HepG2 (cell line): ENCODE measurements at regions not wholly inside any gene's neighbourhood (a gene's known extent, or its start where the extent isn't known, plus 50 kb on each side); places are given as distances from the start of the nearest gene placed in this dataset.

ENCODE experiments used
- ELF1 ChIP-seq: sonication (generic); formaldehyde crosslinking; IDR thresholded peaks from 2 replicates; pipeline ENCODE4 v1.4.0; 2020; ENCODE audit warnings: missing genetic modification reagents
- GZF1 ChIP-seq: sonication (generic); formaldehyde crosslinking; IDR thresholded peaks from 2 replicates; pipeline ENCODE4 v1.5.1; 2020; ENCODE audit warnings: mild to moderate bottlenecking, missing genetic modification reagents
- HINFP ChIP-seq: sonication (generic); formaldehyde crosslinking; IDR thresholded peaks from 2 replicates; pipeline ENCODE4 v1.4.0; 2020; ENCODE audit warnings: low read depth, mild to moderate bottlenecking, missing genetic modification reagents
- MBNL3 ChIP-seq: fragments of 250-450 bp; sonication (Bioruptor Pico); conservative IDR thresholded peaks from 2 replicates; pipeline ENCODE4 v1.8.0; 2022; ENCODE audit warnings: mild to moderate bottlenecking, inconsistent platforms
- MIXL1 ChIP-seq: IDR thresholded peaks from 2 replicates; pipeline ENCODE4 v1.6.1; 2016
- MTF1 ChIP-seq: sonication (generic); formaldehyde crosslinking; IDR thresholded peaks from 2 replicates; pipeline ENCODE4 v1.5.0; 2020; ENCODE audit warnings: missing genetic modification reagents
- NRL ChIP-seq: sonication (generic); formaldehyde crosslinking; IDR thresholded peaks from 2 replicates; pipeline ENCODE4 v1.5.0; 2020; ENCODE audit warnings: missing genetic modification reagents, mild to moderate bottlenecking, moderate library complexity, borderline replicate concordance
- RARG ChIP-seq: sonication (generic); formaldehyde crosslinking; IDR thresholded peaks from 2 replicates; pipeline ENCODE4 v1.4.0; 2020; ENCODE audit warnings: low read depth, mild to moderate bottlenecking, missing genetic modification reagents
- RCOR2 ChIP-seq: IDR thresholded peaks from 2 replicates; pipeline ENCODE4 v1.6.1; 2016; ENCODE audit warnings: missing biosample characterization, missing genetic modification reagents
- RFXANK ChIP-seq: IDR thresholded peaks from 2 replicates; pipeline ENCODE4 v1.6.1; 2016
- SALL1 ChIP-seq: sonication (generic); formaldehyde crosslinking; IDR thresholded peaks from 2 replicates; pipeline ENCODE4 v1.8.0; 2022; ENCODE audit warnings: mild to moderate bottlenecking, missing genetic modification reagents
- SMARCE1 ChIP-seq: fragments of 450-650 bp; IDR thresholded peaks from 2 replicates; pipeline ENCODE4 v1.6.1; 2017; ENCODE audit warnings: borderline replicate concordance
- SNAPC4 ChIP-seq: sonication (generic); formaldehyde crosslinking; IDR thresholded peaks from 2 replicates; pipeline ENCODE4 v1.4.0; 2020; ENCODE audit warnings: mild to moderate bottlenecking, missing genetic modification reagents
- SUZ12 ChIP-seq: fragments of 150-350 bp; IDR thresholded peaks from 2 replicates; pipeline ENCODE4 v1.6.1; 2014; ENCODE audit warnings: low read depth, low read length
- XRCC5 ChIP-seq: fragments of 200-400 bp; formaldehyde crosslinking; optimal IDR thresholded peaks from 2 replicates; pipeline ENCODE3; 2017; ENCODE audit warnings: mild to moderate bottlenecking, low read length
- ZFP1 ChIP-seq: IDR thresholded peaks from 2 replicates; pipeline ENCODE4 v1.6.1; 2016
- ZMAT5 ChIP-seq: sonication (generic); formaldehyde crosslinking; IDR thresholded peaks from 2 replicates; pipeline ENCODE4 v1.5.0; 2020; ENCODE audit warnings: mild to moderate bottlenecking, low read depth, missing genetic modification reagents, borderline replicate concordance
- ZMYM2 ChIP-seq: sonication (generic); formaldehyde crosslinking; IDR thresholded peaks from 2 replicates; pipeline ENCODE4 v1.8.0; 2022; ENCODE audit warnings: mild to moderate bottlenecking, missing genetic modification reagents
- ZNF10 ChIP-seq: sonication (generic); formaldehyde crosslinking; IDR thresholded peaks from 2 replicates; pipeline ENCODE4 v1.4.0; 2020; ENCODE audit warnings: mild to moderate bottlenecking, low read depth, missing genetic modification reagents, borderline replicate concordance
- ZNF512 ChIP-seq: sonication (generic); formaldehyde crosslinking; IDR thresholded peaks from 2 replicates; pipeline ENCODE4 v1.4.0; 2020; ENCODE audit warnings: mild to moderate bottlenecking, missing genetic modification reagents
- ZNF569 ChIP-seq: sonication (generic); formaldehyde crosslinking; IDR thresholded peaks from 2 replicates; pipeline ENCODE4 v1.5.0; 2020; ENCODE audit warnings: mild to moderate bottlenecking, missing genetic modification reagents, moderate library complexity, borderline replicate concordance
- ZNF775 ChIP-seq: sonication (generic); formaldehyde crosslinking; IDR thresholded peaks from 2 replicates; pipeline ENCODE4 v1.4.0; 2020; ENCODE audit warnings: missing genetic modification reagents, mild to moderate bottlenecking, moderate library complexity, borderline replicate concordance
- ZNF782 ChIP-seq: sonication (generic); formaldehyde crosslinking; IDR thresholded peaks from 2 replicates; pipeline ENCODE4 v1.4.0; 2020; ENCODE audit warnings: missing genetic modification reagents, mild to moderate bottlenecking, borderline replicate concordance
- ZNF792 ChIP-seq: IDR thresholded peaks from 2 replicates; pipeline ENCODE4 v1.6.1; 2016

- TF ChIP-seq ZNF512 (CRISPR knock-in tag) (no peak), RARG (CRISPR knock-in tag) (no peak), ZMYM2 (CRISPR knock-in tag) (no peak), MIXL1 (CRISPR knock-in tag) (0 out of 2 replicates have a peak, but pooled peaks have one; percentile 16), NRL (CRISPR knock-in tag) (no peak), ZMAT5 (CRISPR knock-in tag) (no peak), MBNL3 (CRISPR knock-in tag) (no peak), ZNF10 (CRISPR knock-in tag) (no peak), SUZ12 (no peak), MTF1 (CRISPR knock-in tag) (no peak), ZNF775 (no peak), RCOR2 (CRISPR knock-in tag) (0 out of 2 replicates have a peak, but pooled peaks have one; percentile 47), SALL1 (peak; percentile 78), XRCC5 (peak; percentile 59), ZNF782 (CRISPR knock-in tag) (no peak), ZNF792 (CRISPR knock-in tag) (0 out of 2 replicates have a peak, but pooled peaks have one; percentile 67), GZF1 (CRISPR knock-in tag) (no peak), ZNF569 (CRISPR knock-in tag) (no peak), SMARCE1 (no peak), SNAPC4 (CRISPR knock-in tag) (no peak), RFXANK (no peak), HINFP (no peak), ZFP1 (no peak), ELF1 (CRISPR knock-in tag) (peak; percentile 15; the same call in 1 of the 2 replicates)
These were observed 62.6 kb upstream of the XPA start (continued) for GRCh38 chr9:97759581-97760288.
